GM19438 (cell line): ENCODE measurements at regions not wholly inside any gene's neighbourhood (a gene's known extent, or its start where the extent isn't known, plus 50 kb on each side); places are given as distances from the start of the nearest gene placed in this dataset.

ENCODE experiments used
- ATAC-seq: cut with Tn5 transposase; IDR thresholded peaks from one replicate; pipeline ENCODE4 v1.9.1; 2021; ENCODE audit warnings: low read depth; ENCODE audit not compliant: unreplicated experiment

DNA sequence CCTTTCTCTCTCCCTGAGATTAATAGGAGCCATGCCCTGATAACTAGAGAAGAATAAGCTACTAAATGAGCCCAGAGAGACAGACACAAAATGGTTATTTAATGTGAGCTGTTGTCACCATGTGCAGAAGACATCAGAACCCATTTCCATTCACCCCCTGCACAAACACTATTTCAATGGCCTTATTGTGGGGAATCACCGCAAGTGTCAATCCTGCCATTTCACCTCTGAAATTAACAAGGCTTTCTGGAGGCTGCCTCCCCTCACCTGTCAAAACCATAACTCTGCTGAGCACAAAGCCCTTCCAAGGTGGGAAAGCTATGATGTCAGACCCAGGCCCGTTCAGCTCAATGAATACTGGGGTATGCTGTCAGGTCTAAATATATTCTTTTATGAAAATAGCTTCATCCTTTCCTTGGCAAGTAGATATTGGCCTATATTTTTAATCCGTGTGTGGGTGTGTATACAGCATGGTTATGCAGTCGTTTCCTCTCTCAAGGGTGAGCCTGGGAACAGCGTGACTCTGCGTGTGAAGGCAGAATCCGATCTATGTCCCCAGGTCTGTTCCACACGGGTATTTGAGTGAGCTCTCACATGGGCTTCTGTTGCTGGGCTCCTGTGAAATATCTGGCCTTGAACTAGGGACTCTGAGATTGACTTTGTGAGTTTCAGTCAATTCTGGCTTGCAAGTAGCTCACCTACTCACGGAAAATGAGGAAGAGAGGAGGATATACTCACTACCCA lies 266.3 kb downstream of the FBXW7 start:
- ATAC-seq: no peak

DNA sequence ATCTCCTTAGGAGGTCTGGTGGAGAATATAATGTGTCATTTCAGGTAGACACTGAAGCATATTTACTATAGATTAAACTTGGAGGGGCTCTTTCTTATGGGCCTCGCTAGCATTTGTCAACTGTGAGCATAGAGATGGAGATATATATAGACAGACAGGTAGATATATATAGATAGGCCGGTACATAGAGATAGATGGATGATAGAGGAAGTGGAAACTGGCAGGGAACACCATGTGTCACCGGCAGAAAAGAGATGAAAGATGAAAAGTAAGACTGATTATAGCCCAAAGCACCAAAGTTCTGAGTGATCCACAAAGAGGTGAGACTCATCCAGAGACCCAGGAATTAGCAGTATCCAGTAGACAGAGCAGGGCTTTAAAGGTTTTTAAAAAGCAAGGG lies 268.1 kb downstream of the FBXW7 start:
- no peak for ATAC-seq

DNA sequence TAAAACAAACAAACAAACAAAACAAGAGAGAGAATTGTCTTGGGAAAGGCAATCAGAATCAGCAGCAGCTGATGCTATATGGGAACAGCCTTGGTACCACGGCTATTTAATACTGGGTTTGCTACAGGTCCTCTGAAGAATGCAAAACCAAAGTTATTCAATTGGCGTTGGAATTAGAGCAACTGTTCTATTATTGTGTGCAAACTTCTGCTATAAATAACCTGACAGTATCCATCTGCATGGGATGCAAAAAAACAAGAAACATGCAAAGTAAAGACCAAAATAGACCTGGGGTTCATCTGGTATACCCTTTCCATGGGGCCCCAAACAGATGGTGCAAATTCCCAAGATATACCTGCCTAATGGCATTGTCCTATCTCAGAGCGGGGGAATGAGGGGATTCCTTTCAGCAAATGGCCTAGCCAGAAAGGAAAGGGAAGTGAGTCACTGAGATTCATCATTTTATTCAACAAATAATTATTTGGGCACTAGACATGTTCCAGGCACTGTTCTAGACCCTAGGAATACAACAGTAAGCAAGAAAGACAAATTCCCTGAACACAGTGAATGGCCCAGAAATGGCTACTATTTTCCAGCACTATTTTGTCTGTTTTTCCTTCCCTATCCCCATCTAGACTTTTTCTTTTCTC lies 268.9 kb downstream of the FBXW7 start:
- ATAC-seq: no peak

DNA sequence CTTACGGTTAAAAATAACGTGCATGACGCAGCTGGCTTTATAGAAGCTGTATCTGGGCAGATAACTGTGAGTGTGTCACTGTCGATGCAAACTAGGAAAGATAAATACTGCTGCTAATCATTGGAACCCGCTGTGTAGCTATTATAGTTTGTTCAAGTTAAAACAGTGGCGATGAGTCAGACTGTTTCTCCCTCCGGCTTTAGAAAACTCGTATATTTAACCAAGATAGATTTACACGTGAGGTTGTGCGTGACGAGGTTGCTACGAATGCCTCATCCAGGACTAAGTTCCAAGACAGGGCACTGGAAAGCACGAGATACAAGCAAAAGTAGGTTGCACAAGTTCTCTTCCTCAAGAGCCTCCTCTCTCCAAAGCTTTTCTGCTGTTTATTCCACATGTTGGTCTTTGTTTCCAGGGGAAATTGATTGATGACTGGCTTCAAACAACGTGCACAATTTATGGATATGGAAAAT lies 270.7 kb downstream of the FBXW7 start:
- ATAC-seq: no peak

DNA sequence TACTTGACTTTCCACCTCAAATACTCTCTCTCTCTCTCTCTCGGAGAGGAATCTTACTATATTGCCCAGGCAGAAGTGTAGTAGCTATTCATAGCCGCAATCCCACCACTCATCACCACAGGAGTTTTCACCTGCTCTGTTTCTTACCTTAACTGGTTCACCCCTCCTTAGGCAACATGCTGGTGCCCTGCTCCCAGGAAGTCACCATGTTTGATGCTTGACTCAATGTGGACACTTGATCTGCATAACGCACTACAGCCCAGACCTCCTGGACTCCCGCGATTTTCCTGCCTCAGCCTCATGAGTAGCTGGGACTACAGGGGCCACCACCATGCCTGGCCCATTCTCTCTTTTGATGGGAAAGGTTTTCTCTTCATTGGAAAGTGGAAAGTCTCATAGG lies 271.8 kb downstream of the FBXW7 start:
- no peak for ATAC-seq

DNA sequence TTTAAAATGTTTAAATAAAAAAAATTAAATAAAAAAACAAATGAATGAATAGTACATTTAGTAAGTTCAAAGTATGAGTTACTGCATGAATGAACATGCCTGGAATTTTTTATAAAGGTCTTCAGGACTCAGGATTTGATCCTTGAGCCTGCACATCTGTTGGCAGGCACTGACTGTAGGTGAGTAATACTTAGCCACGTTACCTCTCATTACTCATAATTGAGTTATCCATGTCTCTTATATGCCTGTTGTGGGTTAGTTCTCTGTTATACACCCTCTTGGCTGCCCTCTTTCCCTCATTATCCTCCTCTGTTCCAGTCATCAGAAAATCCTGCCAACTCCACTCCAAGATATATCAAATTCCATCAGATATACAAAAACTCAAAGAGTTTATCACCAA lies 276.0 kb downstream of the FBXW7 start:
- ATAC-seq: no peak

DNA sequence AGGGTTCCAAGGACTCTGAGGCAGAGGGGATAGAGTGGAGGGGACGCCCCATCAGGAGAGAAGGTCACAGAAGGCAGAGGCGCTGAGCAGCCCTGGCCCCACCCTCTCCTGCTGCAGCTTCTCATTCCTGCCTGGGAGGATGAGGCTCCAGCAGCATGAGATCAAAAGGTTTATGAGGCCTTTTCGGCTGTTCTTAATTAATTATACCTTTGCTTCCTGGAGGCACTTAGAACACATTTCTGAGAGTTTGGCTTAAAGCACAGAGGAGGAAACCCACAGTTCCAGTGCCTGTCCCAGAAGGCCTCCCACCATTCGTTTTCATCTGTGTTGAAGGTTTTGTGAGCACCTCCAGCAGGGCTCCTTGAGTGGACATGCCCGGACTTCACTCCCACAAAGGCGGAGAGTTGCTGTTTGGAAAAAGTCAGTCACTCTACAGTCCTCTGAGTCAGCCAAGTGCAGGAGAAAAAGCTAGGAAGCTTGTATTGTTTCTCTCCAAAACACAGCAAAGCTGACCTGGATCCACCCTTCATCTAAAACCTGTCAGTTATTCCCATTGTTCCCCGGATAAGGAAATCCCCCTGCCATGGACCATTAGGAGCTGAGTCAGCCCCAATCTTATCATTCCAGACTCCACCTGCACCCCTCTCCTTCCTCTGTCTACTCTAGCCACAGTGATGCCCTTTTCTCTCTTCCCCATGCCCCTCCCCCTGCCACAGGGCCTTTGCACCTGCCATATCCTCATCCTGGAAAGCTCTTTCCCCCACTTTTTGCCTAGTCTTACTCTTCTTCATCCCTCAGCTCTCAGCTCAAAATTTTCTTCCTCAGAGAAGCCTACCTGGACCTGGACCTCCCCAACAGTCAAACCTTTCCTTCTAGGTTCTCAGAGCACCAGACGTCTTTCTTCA lies 276.8 kb downstream of the FBXW7 start:
- ATAC-seq: no peak

DNA sequence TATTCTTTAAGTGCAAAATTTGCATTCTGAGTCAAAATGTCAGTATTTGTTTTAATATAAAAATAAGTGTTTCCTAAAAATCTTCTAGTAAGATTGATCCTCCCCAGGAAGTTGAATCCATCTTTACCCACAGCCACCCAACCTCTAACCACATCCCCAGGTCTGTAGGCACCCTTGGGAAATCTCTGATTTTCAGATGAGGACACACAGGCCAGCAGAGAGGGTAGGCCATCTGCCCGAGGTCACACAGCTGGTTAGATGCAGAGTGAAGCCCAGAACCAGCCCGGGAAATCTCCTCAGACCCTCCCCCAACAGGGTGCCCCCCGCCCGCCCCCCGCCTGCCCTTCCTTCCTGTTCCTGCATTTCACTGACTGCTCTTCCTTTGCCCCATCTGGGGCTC lies 277.5 kb downstream of the FBXW7 start:
- no peak for ATAC-seq

DNA sequence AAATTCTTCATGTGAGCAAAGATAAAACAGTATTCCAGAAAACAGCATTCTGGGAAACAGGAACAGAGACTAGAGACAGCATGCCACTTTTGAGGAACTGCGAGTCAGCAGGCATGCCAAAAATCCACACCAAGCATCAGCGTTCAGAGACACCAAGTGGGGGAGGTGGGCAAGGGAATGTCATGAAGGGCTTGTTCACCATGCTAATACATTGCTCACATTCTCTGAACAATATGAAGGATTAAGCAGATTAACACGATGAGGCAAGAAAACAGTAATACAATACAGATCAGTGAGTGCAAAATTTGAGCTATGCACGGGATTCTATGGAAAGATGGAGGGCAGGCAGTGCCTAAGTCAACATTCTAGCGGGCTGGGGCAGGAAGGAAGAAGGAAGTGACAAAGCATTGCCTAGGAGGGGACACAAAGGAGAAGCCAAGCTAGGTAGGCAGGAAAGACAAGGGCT lies 278.3 kb downstream of the FBXW7 start:
- no peak for ATAC-seq

DNA sequence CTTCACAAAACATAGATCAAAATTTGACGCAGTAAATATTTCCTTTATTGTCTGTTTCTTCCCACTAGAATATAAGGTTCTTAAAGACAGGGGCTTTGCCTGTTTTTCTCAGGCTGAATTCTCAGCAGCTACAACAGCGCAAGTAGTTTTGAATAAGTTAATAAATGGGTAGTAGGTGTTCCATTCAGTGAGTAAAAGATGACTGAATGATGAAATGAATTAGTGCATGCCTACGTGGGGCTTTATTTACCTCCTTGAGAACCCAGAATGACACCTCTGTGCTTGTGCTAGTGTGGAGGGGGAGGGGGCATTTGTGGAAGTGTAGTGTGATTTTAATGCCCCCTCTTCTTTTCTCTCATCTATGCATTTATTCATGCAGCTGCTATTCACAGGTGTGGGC lies 278.9 kb downstream of the FBXW7 start:
- ATAC-seq: no peak

DNA sequence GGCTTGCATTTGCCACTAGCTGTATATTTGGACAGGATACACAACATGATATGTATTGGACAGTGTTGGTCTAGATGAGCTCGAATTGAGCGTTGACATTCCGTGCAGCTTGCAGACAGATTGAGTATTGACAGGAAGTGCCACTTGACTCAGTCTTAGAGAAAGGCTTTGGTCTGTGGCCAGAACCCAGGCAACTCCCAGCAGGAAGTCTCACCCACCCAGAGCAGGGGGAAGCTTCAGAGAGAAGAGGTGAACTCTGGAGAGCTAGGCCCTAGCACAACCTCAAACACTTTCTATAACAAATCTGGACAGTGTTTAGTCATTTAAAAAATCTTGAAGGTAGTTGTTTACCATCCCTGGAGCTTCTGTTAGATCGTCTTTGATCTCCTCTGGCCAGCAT lies 280.5 kb downstream of the FBXW7 start:
- ATAC-seq: peak; percentile 86

DNA sequence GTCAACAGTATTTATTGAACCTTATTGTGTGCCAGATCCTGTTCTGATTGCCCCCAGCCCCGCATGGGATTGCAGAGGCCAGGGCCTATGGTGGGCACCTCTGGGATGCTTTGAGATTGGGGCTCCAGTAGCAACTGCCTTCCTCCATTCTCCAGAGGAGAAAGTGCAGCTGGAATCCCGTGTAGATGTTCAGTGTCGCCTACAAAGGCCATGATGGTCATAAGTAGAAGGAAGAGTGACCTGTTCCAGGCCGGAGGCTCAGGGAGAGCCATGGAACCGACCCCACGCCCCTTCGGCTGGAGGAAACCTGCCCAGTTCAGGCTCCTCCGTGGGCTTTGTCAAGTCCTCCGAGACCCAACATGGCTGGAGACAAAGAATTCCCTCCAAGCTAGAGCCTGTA lies 287.5 kb downstream of the FBXW7 start:
- ATAC-seq: no peak

DNA sequence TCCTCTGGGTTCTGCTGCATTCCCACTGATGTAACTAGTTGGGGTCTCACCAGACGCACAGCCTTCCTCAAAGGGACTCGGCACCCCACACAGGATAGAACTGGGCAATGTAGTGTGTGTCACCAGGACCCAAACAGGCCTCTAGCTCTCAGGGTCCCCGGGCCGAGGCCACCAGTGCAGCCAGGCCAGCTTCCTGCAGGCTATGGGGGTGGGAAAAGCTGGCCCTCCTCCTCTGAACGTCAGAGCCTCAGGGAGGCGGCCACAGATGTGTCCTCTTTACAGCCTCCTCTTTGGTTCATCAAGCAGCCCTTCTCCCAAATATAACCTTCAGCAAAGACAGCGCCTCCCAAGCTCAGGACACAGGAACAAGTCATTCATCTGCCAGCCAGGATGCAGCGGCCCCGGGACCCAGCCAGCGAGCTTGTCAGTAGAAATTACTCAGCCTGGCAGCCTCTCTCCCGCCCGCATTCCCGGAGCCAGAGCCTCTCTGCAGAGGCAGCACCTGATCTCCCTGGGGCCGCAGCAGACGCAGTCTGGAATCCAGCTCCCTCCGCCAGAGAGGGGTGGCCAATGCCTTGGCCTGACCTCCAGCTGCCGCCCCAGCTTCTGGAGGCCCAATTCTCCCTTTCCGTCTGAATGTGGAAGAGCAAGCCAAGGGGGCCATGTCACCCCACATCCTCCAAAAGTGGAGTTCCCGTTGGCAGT lies 288.5 kb downstream of the FBXW7 start:
- ATAC-seq: no peak

DNA sequence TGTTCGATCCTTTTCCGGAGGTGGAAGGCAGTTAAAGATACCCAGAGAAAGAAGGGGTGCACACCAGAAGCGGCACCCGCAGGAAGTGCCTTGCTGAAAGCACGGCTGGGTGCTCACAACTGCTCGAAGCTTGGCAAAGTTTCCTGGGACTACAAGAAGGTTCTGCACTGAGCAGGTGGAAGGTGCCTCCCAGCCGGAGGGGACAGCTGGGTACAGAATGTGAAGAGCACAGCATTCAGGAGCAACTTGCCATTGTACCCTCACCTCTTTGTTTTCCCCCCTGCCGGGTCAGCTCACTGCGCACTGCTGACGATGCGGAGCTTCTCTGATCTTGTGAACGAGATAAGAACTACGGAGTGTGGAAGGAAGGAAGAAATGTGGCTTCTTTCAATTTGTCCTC lies 289.2 kb downstream of the FBXW7 start:
- ATAC-seq: no peak

DNA sequence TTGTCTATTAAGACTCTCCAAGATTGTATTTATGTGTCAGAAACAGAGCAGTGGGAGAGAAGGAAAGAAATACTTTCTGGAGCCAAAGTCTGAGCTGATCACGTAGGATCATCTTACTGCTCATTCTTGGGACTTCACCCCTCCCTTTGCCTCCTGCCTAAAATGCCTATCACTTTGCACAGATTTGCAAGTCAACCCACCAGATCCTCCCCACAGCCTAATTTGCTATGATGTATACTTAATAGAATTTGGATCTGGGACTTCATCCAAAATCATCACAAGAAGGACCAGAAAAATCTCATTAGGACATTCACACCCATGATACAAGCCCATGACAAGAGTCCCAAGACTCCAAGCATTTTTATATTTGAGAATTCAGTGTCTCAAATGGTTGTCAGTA lies 290.2 kb downstream of the FBXW7 start:
- ATAC-seq: no peak

DNA sequence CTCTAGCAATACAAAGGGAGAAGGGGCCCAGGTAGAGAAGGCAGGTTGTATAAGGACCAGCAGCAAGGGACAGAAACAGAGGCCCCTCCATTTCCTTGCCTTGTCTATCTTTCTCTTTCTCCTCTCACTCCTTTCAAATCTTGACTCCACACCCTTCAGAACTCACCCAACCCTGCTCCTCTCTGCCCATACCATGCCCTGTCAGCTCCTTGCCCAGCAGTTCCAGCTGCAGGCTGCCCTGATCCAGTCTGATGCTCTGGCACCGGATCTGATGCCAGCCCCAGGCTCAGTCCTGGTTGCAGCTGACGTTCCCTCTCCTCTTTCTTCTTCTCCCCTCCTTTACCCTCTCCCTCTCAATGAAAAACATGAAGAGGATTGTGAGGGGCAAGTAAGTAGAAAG lies 291.2 kb downstream of the FBXW7 start:
- ATAC-seq: no peak

DNA sequence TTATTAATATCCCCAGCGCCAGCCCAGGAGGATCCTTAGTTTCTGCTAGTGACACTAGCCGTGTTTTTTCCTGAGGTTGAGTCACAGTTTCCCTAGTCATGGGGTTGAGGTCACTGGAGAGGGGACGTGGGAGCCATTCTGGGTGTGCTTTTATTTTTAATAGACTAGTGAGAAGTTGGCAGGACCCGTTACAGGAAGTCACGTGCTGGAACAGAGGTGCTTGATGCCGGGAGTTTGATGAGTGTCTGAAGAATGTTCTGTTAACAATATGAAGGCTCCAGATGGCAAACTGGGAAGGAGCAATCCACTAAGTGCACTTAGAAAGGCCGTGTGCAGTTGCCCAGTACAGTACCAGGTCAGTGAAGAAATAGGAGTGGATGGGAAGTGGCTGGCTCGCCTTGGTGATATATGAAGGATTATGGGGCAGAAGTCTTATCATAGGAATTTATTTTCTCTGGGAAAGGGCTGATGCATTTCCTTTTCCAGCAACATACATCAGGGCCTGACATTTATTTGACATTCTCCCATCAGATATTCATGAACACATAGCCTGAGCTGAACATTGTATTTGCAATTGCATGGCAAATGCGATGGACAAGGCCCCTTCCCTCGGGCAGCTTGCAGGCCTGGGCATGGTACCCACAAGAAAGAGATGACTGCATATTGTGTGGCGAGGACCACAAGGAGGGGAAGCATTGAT lies 291.8 kb downstream of the FBXW7 start:
- ATAC-seq: no peak

DNA sequence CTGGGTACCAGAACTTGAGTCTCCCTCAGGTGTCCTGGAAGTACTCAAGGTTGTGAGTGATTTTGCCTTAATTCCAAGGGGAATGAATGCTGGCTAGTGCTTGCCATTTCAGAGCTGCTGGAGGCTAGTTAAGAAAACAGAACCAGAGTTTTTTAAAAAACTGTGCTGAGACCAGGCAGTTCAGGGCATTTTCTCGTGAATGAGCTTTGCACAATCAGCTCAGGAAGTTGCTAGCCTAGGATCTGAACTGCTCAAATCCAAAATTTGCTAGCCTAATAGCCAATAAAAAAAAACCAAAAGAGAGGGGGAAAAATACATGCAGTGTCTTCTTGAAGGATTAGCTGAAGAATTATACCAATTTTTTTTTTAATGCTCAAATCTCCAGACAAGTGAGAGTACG lies 292.7 kb downstream of the FBXW7 start:
- no peak for ATAC-seq

DNA sequence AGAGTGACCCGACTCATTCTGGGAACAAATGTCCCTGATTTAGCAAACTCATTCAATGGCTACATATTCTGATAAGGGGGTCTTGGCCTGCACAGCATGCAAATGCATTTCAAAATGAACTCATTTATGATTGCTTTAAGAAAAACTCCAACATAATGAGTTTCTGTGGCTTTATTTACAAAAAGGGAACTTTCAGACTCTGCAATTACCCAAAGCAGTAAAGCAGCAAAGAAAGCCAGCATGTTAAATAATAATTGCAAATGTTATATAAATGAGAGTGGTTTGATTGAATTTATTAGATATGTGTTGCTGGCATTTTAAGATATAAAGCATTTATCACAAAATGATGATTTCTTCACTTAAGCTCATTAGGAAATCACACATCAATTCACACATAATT lies 295.7 kb downstream of the FBXW7 start:
- ATAC-seq: no peak

DNA sequence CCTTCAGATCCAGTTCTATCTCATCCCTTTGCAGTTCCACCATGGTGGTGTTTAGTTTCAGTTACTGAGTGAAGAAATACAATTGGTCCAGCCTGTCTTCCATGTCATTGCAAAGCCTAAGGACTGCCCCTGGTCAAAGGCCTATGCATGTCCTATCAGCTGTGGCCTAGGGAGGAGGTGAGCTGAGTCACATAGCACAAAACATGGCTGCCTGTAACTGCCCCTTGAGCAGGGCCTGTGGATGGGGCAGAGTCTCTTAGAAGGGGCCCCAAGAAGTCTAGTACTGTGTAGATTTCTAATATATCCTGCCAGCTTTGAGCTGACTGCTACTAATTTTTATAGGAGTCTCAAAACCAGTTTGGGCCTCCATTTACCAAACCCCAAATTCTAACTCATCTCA lies 296.7 kb downstream of the FBXW7 start:
- no peak for ATAC-seq
